ENCODE measurements at regions not wholly inside any gene's neighbourhood (a gene's known extent, or its start where the extent isn't known, plus 50 kb on each side); places are given as distances from the start of the nearest gene placed in this dataset.

GRCh38 chr6:103047567-103047966 lies 1654.1 kb downstream of the GRIK2 start:
- no peaks in the 10 kb centered on the region for H3K36me3 ChIP-seq
- H3K27me3 ChIP-seq = no peaks in the 10 kb centered on the region
- TF ChIP-seq CTCF (IDR thresholded peaks at IDR 0.05) (no peak), POLR2AphosphoS5 (IDR thresholded peaks at IDR 0.05) (no peak), POLR2A (IDR thresholded peaks at IDR 0.05) (no peak), EP300 (IDR thresholded peaks at IDR 0.05; ENCODE audit: low read depth) (no peak)
- H3K4me1 ChIP-seq = no peaks in the 10 kb centered on the region
- intact Hi-C loops (cut with DNase I; ENCODE audit: low total_unique reads) (no loop called here), in situ Hi-C loops (cut with MboI; ENCODE audit: low pct_ligation_motif_present in 1 of 4, low pct_unique_long_range_greater_than_20kb in 1 of 4, low sequenced_read_pairs in 3 of 4) (no loop called here)
- no peak for DNase-seq
- H3K4me3 ChIP-seq = no peak overlapping the region
- no peak overlapping the region for H3K27ac ChIP-seq
- H3K9me3 ChIP-seq = no peaks in the 10 kb centered on the region

GRCh38 chr6:103042336-103042735 lies 1648.8 kb downstream of the GRIK2 start:
- WGBS, 2 donors (ENCODE audit: low coverage in 1 of 2) = 67 to 68% methylated on average over 5 of the region's 5 CpGs
- Histone ChIP-seq H3K27me3 (no peaks in the 10 kb centered on the region), H3K27ac (no peak overlapping the region), H3K4me3 (no peak overlapping the region), H3K4me1 (no peaks in the 10 kb centered on the region), H3K9me3 (no peaks in the 10 kb centered on the region), H3K36me3 (no peaks in the 10 kb centered on the region)
- DNase-seq = no peak
- TF ChIP-seq POLR2A (IDR thresholded peaks at IDR 0.05) (no peak), POLR2AphosphoS5 (IDR thresholded peaks at IDR 0.05) (no peak), EP300 (IDR thresholded peaks at IDR 0.05; ENCODE audit: low read depth) (no peak), CTCF (IDR thresholded peaks at IDR 0.05) (no peak)
- in situ Hi-C loops (cut with MboI; ENCODE audit: low pct_ligation_motif_present in 1 of 4, low pct_unique_long_range_greater_than_20kb in 1 of 4, low sequenced_read_pairs in 3 of 4) = no loop called here
- intact Hi-C loops (cut with DNase I; ENCODE audit: low total_unique reads) = no loop called here

DNA sequence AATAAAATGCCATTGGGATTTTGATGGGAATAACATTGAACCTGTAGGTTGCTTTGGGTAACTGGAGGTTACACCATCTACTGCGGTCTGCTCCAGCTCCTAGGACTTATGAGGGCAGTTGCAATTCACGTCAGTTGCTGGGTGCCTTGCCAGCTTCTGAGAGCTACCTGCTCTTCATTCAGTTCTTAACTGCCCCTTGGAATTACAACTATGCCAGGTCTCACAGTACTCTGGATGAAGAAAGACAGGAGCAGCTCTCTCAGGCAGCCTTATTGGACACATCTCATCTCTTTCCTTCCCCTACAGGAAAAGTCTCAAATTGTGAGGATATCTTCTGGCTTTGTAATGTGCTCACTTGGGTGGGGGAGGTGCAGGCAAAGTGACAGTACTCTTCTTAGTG lies 1643.3 kb downstream of the GRIK2 start:
- no peak for TF ChIP-seq POLR2AphosphoS5 (IDR thresholded peaks at IDR 0.05)
- no peak for TF ChIP-seq CTCF (IDR thresholded peaks at IDR 0.05)
- TF ChIP-seq POLR2A (IDR thresholded peaks at IDR 0.05) = no peak
- no peak for TF ChIP-seq EP300 (IDR thresholded peaks at IDR 0.05; ENCODE audit: low read depth)
- DNase-seq = no peak
- H3K9me3 ChIP-seq = no peaks in the 10 kb centered on the region
- 81% methylated on average over 2 of the region's 2 CpGs; no CpG with 5 or more reads in 1 of the 2 donors for WGBS, 2 donors (ENCODE audit: low coverage in 1 of 2)
- no peaks in the 10 kb centered on the region for H3K27me3 ChIP-seq
- H3K27ac ChIP-seq = no peak overlapping the region
- no peaks in the 10 kb centered on the region for H3K4me1 ChIP-seq
- intact Hi-C loops (cut with DNase I; ENCODE audit: low total_unique reads) (no loop called here), in situ Hi-C loops (cut with MboI; ENCODE audit: low pct_ligation_motif_present in 1 of 4, low pct_unique_long_range_greater_than_20kb in 1 of 4, low sequenced_read_pairs in 3 of 4) (no loop called here)
- H3K36me3 ChIP-seq = no peaks in the 10 kb centered on the region
- H3K4me3 ChIP-seq = no peak overlapping the region

GRCh38 chr6:103027271-103027931 lies 1633.9 kb downstream of the GRIK2 start:
- H3K4me1 ChIP-seq = no peaks in the 10 kb centered on the region
- H3K4me3 ChIP-seq = no peak overlapping the region
- H3K27ac ChIP-seq = no peak overlapping the region
- no peak for DNase-seq
- intact Hi-C loops (cut with DNase I; ENCODE audit: low total_unique reads) (loop anchor here (5.0 kb wide), 1 partner anchor 1580 kb away; no protein-coding TSS in a partner anchor), in situ Hi-C loops (cut with MboI; ENCODE audit: low pct_ligation_motif_present in 1 of 4, low pct_unique_long_range_greater_than_20kb in 1 of 4, low sequenced_read_pairs in 3 of 4) (no loop called here)
- H3K36me3 ChIP-seq = no peaks in the 10 kb centered on the region
- 66 to 67% methylated on average over 5 to 7 of the region's 7 CpGs for WGBS, 2 donors (ENCODE audit: low coverage in 1 of 2)
- no peaks in the 10 kb centered on the region for H3K27me3 ChIP-seq
- TF ChIP-seq CTCF (IDR thresholded peaks at IDR 0.05) (no peak), POLR2AphosphoS5 (IDR thresholded peaks at IDR 0.05) (no peak), POLR2A (IDR thresholded peaks at IDR 0.05) (no peak), EP300 (IDR thresholded peaks at IDR 0.05; ENCODE audit: low read depth) (no peak)
- no peaks in the 10 kb centered on the region for H3K9me3 ChIP-seq
